Loucy (cell line): ENCODE measurements at regions not wholly inside any gene's neighbourhood (a gene's known extent, or its start where the extent isn't known, plus 50 kb on each side); places are given as distances from the start of the nearest gene placed in this dataset.

Source experiments
- H2AFZ ChIP-seq: fragments of 200-600 bp; sonication (generic); 2 replicates; pipeline ENCODE4 v1.6.0; 2016; ENCODE audit warnings: antibody characterized with exemption, mild to moderate bottlenecking, low read length, moderate library complexity
- H3F3A ChIP-seq: fragments of 200-600 bp; 2 replicates; pipeline ENCODE4 v1.6.0; 2016; ENCODE audit warnings: antibody characterized with exemption, low read depth, mild to moderate bottlenecking
- H3K27me3 ChIP-seq: fragments of 200-600 bp; sonication (generic); 2 replicates; pipeline ENCODE4 v1.6.1; 2014; ENCODE audit warnings: low read length, mild to moderate bottlenecking; ENCODE audit not compliant: insufficient read depth, poor library complexity, severe bottlenecking
- H3K36me3 ChIP-seq: fragments of 200-600 bp; sonication (generic); 2 replicates; pipeline ENCODE4 v1.6.1; 2016; ENCODE audit warnings: low read length; ENCODE audit not compliant: insufficient read depth
- H3K4me1 ChIP-seq: fragments of 200-600 bp; sonication (generic); 2 replicates; pipeline ENCODE4 v1.5.1; 2014; ENCODE audit warnings: low read length, mild to moderate bottlenecking; ENCODE audit not compliant: insufficient read depth, poor library complexity, severe bottlenecking
- H3K4me2 ChIP-seq: fragments of 200-600 bp; sonication (generic); 2 replicates; pipeline ENCODE4 v1.6.0; 2014; ENCODE audit warnings: antibody characterized with exemption, low read length, low read depth, mild to moderate bottlenecking; ENCODE audit not compliant: poor library complexity, severe bottlenecking
- H3K4me3 ChIP-seq: fragments of 200-600 bp; sonication (generic); 2 replicates; pipeline ENCODE4 v1.5.1; 2014; ENCODE audit warnings: low read length, mild to moderate bottlenecking, mixed read lengths; ENCODE audit not compliant: poor library complexity, severe bottlenecking
- H3K79me2 ChIP-seq: fragments of 200-600 bp; sonication (generic); 2 replicates; pipeline ENCODE4 v1.6.1; 2014; ENCODE audit warnings: low read length; ENCODE audit not compliant: insufficient read depth
- H3K9ac ChIP-seq: fragments of 200-600 bp; sonication (generic); 2 replicates; pipeline ENCODE4 v1.6.0; 2014; ENCODE audit warnings: mild to moderate bottlenecking, low read depth, low read length, moderate library complexity; ENCODE audit not compliant: poor library complexity, severe bottlenecking
- H3K9me2 ChIP-seq: fragments of 200-600 bp; sonication (generic); replicated peaks from 2 replicates; pipeline ENCODE4 v1.6.1; 2016; ENCODE audit warnings: low read depth, low read length, mixed read lengths
- H3K9me3 ChIP-seq: fragments of 200-600 bp; sonication (generic); 2 replicates; pipeline ENCODE4 v1.6.1; 2014; ENCODE audit warnings: mild to moderate bottlenecking, antibody characterized with exemption, low read length, low read depth; ENCODE audit not compliant: insufficient read depth
- H4K20me1 ChIP-seq: fragments of 200-600 bp; sonication (generic); 2 replicates; pipeline ENCODE4 v1.6.0; 2014; ENCODE audit warnings: antibody characterized with exemption, low read length, mild to moderate bottlenecking; ENCODE audit not compliant: insufficient read depth, poor library complexity, severe bottlenecking
- EZH2phosphoT487 ChIP-seq: fragments of 200-600 bp; IDR thresholded peaks from 2 replicates; pipeline ENCODE4 v1.6.1; 2018; ENCODE audit warnings: antibody characterized with exemption, mild to moderate bottlenecking, moderate library complexity, borderline replicate concordance
- TF ChIP-seq, protein P1 (sequence below): fragments of 200-600 bp; sonication (generic); conservative IDR thresholded peaks from 2 replicates; pipeline ENCODE4 v1.5.1; 2014; ENCODE audit warnings: mild to moderate bottlenecking, antibody characterized with exemption, low read length

GRCh38 chr4:13151194-13151593 lies 332.9 kb downstream of the RAB28 start:
- H3F3A ChIP-seq: no peaks in the 10 kb centered on the region
- no peaks in the 10 kb centered on the region for H3K79me2 ChIP-seq
- H2AFZ ChIP-seq: no peak overlapping the region
- no peak overlapping the region for H3K4me3 ChIP-seq
- no peaks in the 10 kb centered on the region for H3K4me1 ChIP-seq
- no peaks in the 10 kb centered on the region for H4K20me1 ChIP-seq
- no peak overlapping the region for H3K9ac ChIP-seq
- no peaks in the 10 kb centered on the region for H3K9me3 ChIP-seq
- H3K27me3 ChIP-seq: no peaks in the 10 kb centered on the region
- no peaks in the 10 kb centered on the region for H3K36me3 ChIP-seq
- H3K9me2 ChIP-seq: no peaks in the 10 kb centered on the region
- TF ChIP-seq, protein P1, sequence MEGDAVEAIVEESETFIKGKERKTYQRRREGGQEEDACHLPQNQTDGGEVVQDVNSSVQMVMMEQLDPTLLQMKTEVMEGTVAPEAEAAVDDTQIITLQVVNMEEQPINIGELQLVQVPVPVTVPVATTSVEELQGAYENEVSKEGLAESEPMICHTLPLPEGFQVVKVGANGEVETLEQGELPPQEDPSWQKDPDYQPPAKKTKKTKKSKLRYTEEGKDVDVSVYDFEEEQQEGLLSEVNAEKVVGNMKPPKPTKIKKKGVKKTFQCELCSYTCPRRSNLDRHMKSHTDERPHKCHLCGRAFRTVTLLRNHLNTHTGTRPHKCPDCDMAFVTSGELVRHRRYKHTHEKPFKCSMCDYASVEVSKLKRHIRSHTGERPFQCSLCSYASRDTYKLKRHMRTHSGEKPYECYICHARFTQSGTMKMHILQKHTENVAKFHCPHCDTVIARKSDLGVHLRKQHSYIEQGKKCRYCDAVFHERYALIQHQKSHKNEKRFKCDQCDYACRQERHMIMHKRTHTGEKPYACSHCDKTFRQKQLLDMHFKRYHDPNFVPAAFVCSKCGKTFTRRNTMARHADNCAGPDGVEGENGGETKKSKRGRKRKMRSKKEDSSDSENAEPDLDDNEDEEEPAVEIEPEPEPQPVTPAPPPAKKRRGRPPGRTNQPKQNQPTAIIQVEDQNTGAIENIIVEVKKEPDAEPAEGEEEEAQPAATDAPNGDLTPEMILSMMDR: no peak
- no peak for TF ChIP-seq EZH2phosphoT487
- no peak overlapping the region for H3K4me2 ChIP-seq

GRCh38 chr4:13143222-13144070 lies 340.7 kb downstream of the RAB28 start:
- H3K36me3 ChIP-seq: no peaks in the 10 kb centered on the region
- TF ChIP-seq, protein P1: no peak
- no peak for TF ChIP-seq EZH2phosphoT487
- no peaks in the 10 kb centered on the region for H3K4me1 ChIP-seq
- H3K9me2 ChIP-seq: no peaks in the 10 kb centered on the region
- no peak overlapping the region for H3K4me3 ChIP-seq
- no peak overlapping the region for H3K4me2 ChIP-seq
- no peak overlapping the region for H3K9ac ChIP-seq
- no peaks in the 10 kb centered on the region for H3K79me2 ChIP-seq
- no peak overlapping the region for H2AFZ ChIP-seq
- H3K27me3 ChIP-seq: no peaks in the 10 kb centered on the region
- H3F3A ChIP-seq: no peaks in the 10 kb centered on the region
- no peaks in the 10 kb centered on the region for H4K20me1 ChIP-seq
- H3K9me3 ChIP-seq: no peaks in the 10 kb centered on the region

- TF ChIP-seq EZH2phosphoT487: no peak
- TF ChIP-seq, protein P1: no peak
- Histone ChIP-seq H4K20me1 (no peaks in the 10 kb centered on the region), H3K27me3 (no peaks in the 10 kb centered on the region), H2AFZ (no peak overlapping the region), H3K9me2 (no peaks in the 10 kb centered on the region), H3K4me3 (no peak overlapping the region), H3F3A (no peaks in the 10 kb centered on the region), H3K36me3 (no peaks in the 10 kb centered on the region), H3K4me2 (no peak overlapping the region), H3K9me3 (no peaks in the 10 kb centered on the region), H3K9ac (no peak overlapping the region), H3K4me1 (no peaks in the 10 kb centered on the region), H3K79me2 (no peaks in the 10 kb centered on the region)
These were observed 341.4 kb downstream of the RAB28 start for GRCh38 chr4:13142726-13143125.
